ENCODE measurements at regions not wholly inside any gene's neighbourhood (a gene's known extent, or its start where the extent isn't known, plus 50 kb on each side); places are given as distances from the start of the nearest gene placed in this dataset.

DNA sequence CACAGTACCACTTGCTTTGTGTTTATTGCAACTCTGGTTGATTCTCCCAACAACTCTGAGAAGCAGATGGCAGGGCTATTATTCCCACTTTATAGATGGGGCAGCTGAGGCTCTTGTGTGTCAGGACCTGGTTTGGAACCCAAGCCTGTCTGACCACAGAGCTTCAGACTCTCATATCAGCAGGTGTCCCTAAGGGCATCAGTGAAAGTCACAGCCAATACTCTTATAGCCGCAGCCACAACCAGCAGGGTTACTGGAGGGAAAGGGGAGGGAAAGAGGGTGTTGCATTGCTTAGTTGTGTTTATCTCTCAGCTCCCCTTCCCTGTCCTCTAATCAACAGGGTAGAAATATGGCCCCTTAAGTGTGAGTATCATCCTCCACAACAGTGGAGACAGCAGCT, 304.0 kb downstream of the RRAGC start:
- TF ChIP-seq FOXP2 (optimal IDR thresholded peaks at IDR 0.05; ENCODE audit: borderline replicate concordance, extremely low read depth, extremely low read length, insufficient read depth) (no peak), TAF1 (IDR thresholded peaks at IDR 0.05; ENCODE audit: borderline replicate concordance, insufficient read depth, low read length) (no peak), SIN3A (IDR thresholded peaks at IDR 0.05; ENCODE audit: borderline replicate concordance, insufficient read depth, low read length) (no peak), POLR2AphosphoS5 (IDR thresholded peaks at IDR 0.05; ENCODE audit: low read depth, low read length) (no peak)
- TF ChIP-seq, protein P1, sequence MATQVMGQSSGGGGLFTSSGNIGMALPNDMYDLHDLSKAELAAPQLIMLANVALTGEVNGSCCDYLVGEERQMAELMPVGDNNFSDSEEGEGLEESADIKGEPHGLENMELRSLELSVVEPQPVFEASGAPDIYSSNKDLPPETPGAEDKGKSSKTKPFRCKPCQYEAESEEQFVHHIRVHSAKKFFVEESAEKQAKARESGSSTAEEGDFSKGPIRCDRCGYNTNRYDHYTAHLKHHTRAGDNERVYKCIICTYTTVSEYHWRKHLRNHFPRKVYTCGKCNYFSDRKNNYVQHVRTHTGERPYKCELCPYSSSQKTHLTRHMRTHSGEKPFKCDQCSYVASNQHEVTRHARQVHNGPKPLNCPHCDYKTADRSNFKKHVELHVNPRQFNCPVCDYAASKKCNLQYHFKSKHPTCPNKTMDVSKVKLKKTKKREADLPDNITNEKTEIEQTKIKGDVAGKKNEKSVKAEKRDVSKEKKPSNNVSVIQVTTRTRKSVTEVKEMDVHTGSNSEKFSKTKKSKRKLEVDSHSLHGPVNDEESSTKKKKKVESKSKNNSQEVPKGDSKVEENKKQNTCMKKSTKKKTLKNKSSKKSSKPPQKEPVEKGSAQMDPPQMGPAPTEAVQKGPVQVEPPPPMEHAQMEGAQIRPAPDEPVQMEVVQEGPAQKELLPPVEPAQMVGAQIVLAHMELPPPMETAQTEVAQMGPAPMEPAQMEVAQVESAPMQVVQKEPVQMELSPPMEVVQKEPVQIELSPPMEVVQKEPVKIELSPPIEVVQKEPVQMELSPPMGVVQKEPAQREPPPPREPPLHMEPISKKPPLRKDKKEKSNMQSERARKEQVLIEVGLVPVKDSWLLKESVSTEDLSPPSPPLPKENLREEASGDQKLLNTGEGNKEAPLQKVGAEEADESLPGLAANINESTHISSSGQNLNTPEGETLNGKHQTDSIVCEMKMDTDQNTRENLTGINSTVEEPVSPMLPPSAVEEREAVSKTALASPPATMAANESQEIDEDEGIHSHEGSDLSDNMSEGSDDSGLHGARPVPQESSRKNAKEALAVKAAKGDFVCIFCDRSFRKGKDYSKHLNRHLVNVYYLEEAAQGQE (IDR thresholded peaks at IDR 0.05; ENCODE audit: insufficient read depth in 1 of 2, low read depth in 2 of 2, low read length in 2 of 2): no peak

DNA sequence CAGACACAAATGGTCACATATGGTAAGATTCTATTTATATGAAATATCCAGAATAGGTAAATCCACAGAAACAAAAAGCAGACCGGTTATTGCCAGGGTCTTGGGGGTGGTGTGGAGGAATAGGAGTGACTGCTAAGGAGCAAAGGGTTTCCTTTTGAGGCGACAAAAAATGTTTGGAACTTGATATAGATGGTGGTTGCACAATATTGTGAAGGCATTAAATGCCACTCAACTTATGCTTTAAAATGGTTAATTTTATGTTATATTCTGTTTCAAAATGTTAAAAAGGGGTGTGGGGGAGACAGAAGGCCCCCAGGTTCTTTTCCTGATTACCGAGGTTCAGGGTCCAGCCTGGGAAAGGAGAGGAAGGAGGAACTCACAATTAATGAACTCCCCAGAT, 304.4 kb downstream of the RRAGC start:
- TF ChIP-seq, protein P1 (IDR thresholded peaks at IDR 0.05; ENCODE audit: insufficient read depth in 1 of 2, low read depth in 2 of 2, low read length in 2 of 2): no peak
- TF ChIP-seq SIN3A (IDR thresholded peaks at IDR 0.05; ENCODE audit: borderline replicate concordance, insufficient read depth, low read length) (no peak), POLR2AphosphoS5 (IDR thresholded peaks at IDR 0.05; ENCODE audit: low read depth, low read length) (no peak)

DNA sequence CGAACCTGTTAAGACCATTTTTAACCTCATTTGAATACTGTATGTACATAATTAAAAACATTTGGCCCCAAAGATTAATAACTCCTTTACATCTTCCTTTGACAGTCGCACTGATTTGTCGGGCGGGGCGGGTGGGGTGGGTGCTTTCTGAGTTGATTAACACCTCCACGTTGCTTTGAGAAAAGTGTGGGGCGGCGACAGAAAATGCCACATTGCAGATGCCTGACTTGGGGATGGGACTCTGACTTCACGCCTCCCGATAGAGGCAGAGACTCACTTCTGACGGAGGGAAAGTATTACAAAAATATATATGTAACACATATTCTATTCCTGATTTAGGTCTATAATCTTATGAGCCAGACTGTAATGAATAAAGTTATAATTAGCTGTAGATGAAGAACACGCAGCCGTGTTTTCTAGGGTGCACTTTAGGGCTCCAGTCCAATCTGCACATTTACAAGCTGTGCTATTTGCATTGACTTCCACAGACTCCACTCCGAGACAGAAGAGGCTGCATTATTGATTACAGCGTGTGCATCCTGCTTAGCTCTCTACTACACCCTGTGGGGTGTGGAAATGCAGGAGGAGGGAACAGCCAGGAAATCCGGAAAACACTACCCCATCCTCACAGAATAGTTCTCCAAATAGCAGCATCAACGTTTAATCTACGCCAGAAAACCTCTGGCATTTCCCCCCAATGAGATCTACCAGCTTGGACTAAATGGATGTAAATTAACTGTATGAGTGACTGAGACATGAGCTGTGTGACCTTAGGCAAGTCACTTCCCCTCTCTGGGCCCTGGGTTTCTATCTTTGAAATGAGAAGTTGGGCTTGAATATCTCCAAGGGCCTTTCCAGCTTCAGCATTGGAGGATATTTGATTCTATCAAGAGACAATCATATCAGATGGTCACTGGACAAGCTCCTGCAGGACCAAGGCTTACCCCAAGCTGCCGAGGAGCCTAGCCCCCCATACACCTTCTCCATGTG, 308.0 kb downstream of the RRAGC start:
- TF ChIP-seq FOXP2 (optimal IDR thresholded peaks at IDR 0.05; ENCODE audit: borderline replicate concordance, extremely low read depth, extremely low read length, insufficient read depth) (no peak), TAF1 (IDR thresholded peaks at IDR 0.05; ENCODE audit: borderline replicate concordance, insufficient read depth, low read length) (no peak), SIN3A (IDR thresholded peaks at IDR 0.05; ENCODE audit: borderline replicate concordance, insufficient read depth, low read length) (no peak), POLR2AphosphoS5 (IDR thresholded peaks at IDR 0.05; ENCODE audit: low read depth, low read length) (no peak)
- TF ChIP-seq, protein P1 (IDR thresholded peaks at IDR 0.05; ENCODE audit: insufficient read depth in 1 of 2, low read depth in 2 of 2, low read length in 2 of 2): no peak

DNA sequence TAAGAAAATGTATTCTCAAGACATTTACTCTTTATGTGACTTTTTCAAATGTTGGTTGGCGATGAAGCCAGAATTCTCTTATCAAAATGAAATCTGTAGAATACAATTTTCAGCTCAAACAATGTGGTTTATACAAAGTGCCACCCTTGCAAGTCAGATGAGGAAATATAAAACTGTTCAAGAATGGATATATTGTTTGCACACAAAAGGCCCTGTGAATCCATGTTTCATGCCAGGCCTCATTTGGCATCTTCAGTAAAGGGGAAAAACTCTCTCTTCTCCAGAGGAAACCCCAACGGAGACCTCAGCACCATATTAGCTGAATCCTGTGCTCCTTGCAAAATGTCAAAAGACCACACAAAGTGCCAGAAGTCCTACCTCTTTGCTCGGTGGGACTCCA, 310.4 kb downstream of the RRAGC start:
- TF ChIP-seq SIN3A (IDR thresholded peaks at IDR 0.05; ENCODE audit: borderline replicate concordance, insufficient read depth, low read length): no peak
- TF ChIP-seq POLR2AphosphoS5 (IDR thresholded peaks at IDR 0.05; ENCODE audit: low read depth, low read length): no peak
- no peak for TF ChIP-seq FOXP2 (optimal IDR thresholded peaks at IDR 0.05; ENCODE audit: borderline replicate concordance, extremely low read depth, extremely low read length, insufficient read depth)
- TF ChIP-seq, protein P1 (IDR thresholded peaks at IDR 0.05; ENCODE audit: insufficient read depth in 1 of 2, low read depth in 2 of 2, low read length in 2 of 2): no peak
- TF ChIP-seq TAF1 (IDR thresholded peaks at IDR 0.05; ENCODE audit: borderline replicate concordance, insufficient read depth, low read length): no peak

All from PFSK-1 (cell line).